Heart left ventricle (tissue), 13 donors: ENCODE measurements at regions not wholly inside any gene's neighbourhood (a gene's known extent, or its start where the extent isn't known, plus 50 kb on each side); places are given as distances from the start of the nearest gene placed in this dataset.

ENCODE experiments used
- POLR2A ChIP-seq, 2 donors: fragments of 450-650 bp; IDR thresholded peaks; one replicate each; pipeline ENCODE4 v1.6.1; 2017; ENCODE audit warnings: antibody characterized with exemption in 2 of 2, mild to moderate bottlenecking in 2 of 2, moderate library complexity in 2 of 2
- TF ChIP-seq, protein P1 (sequence below), 12 donors: fragments of 200-600 bp; sonication (generic) in 4 of 12; IDR thresholded peaks; one replicate each; pipeline versions ENCODE4 v1.5.0 to v1.8.0; 2018 to 2022; ENCODE audit warnings: antibody characterized with exemption in 12 of 12, mild to moderate bottlenecking in 5 of 12
- donor health status: ischemic (EF 13 %, LVEDD 7.1; RV severe dilation, severe dysfunction).
- donor health status: DM: no; HTN: yes; CAD: no.
- donor health status: DM: no; HTN: no; CAD: no.
- donor health status: ischemic (EF 25% LVEDD 6.9; RV normal size, moderate dysfunction).
- donor health status: ischemic (EF 25% LVEDD 5.7; RV mildly dilated, moderate dysfunction).
- donor health status: ischemic (EF 35%, LVEDD 5.7; RV mildly dilated, moderate dysfunction).
- donor health status: nonischemic (EF 11% LVEDD 7.7; RV severe dilation, severe dysfunction).
- donor health status: DM: yes; HTN: yes; CAD: no.
- donor health status: PGD.
- donor health status: ischemic (EF 29% LVEDD 5.4; RV normal size, mild dysfunction).
- donor health status: nonischemic (EF 23%, LVEDD 6.1; RV moderate dilation, normal function).

DNA sequence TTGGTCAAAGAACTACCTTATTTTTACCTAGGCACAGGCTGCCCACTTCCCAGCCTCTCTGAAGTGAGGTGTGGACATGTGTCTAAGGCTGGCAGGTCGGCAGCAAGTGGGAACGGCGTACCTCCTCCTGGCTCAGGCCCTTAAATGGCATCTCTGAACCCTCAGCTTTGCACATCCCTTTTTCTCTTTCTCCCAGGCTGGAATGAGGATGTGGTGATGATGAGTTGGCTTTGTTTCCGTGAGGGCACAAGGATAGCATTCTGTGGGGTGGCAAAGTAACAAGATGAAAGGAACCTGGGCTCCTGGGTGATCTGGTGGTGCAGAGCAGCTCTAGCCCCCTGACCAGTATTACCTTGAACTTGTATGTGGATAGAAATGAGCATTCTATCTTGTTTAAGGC is 196.8 kb downstream of the REEP3 start:
- TF ChIP-seq, protein P1, sequence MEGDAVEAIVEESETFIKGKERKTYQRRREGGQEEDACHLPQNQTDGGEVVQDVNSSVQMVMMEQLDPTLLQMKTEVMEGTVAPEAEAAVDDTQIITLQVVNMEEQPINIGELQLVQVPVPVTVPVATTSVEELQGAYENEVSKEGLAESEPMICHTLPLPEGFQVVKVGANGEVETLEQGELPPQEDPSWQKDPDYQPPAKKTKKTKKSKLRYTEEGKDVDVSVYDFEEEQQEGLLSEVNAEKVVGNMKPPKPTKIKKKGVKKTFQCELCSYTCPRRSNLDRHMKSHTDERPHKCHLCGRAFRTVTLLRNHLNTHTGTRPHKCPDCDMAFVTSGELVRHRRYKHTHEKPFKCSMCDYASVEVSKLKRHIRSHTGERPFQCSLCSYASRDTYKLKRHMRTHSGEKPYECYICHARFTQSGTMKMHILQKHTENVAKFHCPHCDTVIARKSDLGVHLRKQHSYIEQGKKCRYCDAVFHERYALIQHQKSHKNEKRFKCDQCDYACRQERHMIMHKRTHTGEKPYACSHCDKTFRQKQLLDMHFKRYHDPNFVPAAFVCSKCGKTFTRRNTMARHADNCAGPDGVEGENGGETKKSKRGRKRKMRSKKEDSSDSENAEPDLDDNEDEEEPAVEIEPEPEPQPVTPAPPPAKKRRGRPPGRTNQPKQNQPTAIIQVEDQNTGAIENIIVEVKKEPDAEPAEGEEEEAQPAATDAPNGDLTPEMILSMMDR (IDR thresholded peaks at IDR 0.05): no peak
- no peak for TF ChIP-seq POLR2A (IDR thresholded peaks at IDR 0.05)
